ENCODE measurements at regions not wholly inside any gene's neighbourhood (a gene's known extent, or its start where the extent isn't known, plus 50 kb on each side); places are given as distances from the start of the nearest gene placed in this dataset.

DNA sequence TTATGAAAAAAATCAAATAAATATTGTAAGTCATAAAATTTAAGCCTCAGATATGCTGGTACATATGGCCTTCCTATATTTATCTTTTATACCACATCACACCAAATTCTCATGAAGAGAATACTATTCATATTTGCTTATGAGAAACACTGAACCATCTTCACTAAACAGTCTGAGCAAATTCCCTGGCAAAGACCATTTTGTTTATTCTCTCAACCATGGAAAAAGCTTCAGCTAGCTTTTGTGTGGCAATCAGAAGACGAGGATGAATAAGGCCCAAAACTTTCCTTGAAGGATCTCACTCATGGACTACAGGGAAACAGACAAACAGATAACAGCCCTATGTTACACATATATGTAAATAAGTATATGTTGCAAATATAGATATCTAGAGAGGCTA is 252.1 kb downstream of the TMX3 start:
- no peak for DNase-seq

- no peak for DNase-seq
These were observed 252.8 kb downstream of the TMX3 start for GRCh38 chr18:68462148-68462547.

GRCh38 chr18:68461481-68462018 is 253.4 kb downstream of the TMX3 start:
- no peak for DNase-seq

- DNase-seq: no peak
These were observed 254.9 kb downstream of the TMX3 start for GRCh38 chr18:68459968-68460367.

DNA sequence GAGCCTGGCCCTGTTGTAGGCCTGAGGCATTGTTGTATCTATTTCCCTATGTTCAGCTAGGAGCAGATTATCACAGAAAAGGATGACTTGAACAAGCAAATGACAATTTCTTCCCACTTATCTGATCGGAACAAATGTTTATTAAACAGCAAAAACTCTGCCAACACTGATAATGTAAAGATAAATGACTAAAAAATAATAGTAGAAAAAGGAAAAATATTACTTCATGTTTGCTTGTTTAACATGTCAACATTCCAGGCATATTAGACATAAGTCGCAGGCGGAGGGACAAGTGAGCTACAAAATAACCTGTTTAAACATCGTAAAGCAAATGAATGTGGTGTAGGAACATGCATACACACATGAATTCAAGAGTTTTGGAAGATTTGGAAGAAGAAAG is 257.9 kb downstream of the TMX3 start:
- no peak for DNase-seq

- no peak for DNase-seq
These were observed 259.7 kb downstream of the TMX3 start for GRCh38 chr18:68455229-68455603.

DNA sequence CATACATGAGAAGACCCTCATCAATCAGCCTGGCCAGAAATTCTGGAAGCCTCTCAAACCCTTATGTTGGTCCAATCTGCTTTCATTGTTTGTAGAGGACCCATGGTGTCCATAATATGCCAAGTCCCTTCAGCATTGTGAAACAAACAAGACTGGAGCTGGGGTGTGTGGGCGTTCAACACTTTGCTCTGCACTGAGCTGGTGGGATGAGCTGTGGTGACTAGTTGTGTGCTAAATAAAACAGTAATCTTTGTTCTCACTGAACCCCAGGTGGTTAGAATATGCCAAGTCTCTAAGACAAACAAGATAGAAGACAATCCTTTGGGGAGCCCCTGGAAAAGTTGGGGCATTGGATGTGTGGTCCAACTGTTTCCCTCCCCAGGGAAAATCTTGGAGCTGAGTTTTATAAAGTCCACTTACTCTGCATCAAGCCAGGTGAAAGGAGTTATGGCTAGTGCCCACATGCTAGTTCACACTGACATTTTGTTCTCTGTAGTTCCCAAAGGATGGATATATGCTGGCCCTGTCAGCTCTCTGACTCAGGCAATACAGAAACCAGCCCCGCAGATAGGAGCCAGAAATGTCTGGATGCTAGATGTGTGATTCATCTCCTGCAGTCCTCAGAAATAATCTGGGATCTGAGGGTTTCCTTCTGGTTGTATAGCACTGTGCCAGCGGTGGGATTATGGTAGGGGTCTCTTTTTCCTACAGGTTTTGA is 260.2 kb downstream of the TMX3 start:
- no peak for DNase-seq

DNA sequence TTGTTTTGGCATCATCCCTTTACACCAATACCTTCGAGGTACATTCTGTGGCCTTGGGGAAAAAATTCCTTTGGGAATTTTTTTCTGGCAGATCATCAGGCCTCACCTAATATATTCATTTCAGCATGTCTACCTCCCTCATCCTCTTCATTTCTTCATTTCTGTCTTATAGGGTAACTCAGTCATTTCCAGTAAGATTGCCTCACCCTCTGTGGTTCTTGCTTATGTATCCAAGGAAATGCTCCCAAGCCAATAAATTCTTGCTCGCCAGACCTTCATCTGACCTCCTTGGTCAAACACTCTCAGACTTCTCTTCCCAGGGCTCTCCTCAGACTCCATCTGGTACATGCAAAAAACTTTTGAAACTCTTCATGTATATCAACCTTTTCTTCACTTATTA is 265.6 kb downstream of the TMX3 start:
- DNase-seq: no peak

GRCh38 chr18:68448736-68449135 is 266.2 kb downstream of the TMX3 start:
- peak; percentile 24 for DNase-seq

- no peak for DNase-seq
These were observed 267.6 kb downstream of the TMX3 start for GRCh38 chr18:68447286-68447685.

DNA sequence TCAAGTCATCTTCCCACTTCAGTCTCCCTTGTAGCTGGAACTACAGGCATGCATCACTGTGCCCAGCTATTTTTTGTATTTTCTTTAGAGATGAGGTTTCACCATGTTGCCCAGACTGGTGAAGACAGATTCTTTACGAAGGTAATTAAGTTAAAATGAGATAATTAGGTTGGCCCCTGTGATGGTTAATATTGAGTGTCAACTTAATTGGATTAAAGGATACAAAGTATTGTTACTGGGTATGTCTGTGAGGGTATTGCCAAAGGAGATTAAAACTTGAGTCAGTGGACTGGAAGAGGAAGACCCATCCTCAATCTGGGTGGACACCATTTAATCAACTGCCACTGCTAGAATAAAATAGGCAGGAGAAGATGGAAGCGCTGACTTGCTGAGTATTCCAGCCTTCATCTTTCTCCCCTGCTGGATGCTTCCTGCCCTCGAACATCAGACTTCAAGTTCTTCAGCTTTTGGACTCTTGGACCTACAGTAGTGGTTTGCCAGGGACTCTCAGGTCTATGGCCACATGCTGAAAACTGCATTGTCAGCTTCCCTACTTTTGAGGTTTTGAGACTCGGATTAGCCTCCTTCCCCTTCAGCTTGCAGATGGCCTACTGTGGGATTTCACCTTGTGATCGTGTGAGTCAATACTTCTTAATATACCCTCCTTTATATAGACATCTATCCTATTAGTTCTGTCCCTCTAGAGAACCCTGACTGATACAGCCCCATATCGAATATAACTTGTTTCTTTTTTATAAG is 269.1 kb downstream of the TMX3 start:
- no peak for DNase-seq

DNA sequence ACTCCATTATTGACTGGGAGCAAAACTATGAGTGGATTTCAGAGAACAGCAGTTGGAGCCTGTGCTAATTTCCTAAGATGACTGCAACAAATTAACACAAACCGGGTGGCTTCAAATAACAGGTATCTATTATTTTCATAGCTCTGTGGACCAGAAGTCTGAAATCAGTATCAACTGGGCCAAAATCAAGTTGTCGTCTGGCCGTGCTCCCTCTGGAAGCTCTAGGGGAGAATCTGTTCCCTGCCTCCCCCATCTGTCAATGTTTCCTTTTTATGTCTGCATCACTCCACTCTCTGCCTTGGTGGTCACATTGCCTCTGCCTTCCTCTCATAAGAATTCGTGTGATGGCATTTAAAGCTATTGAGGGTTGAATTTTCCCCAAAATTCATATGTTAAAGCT is 269.8 kb downstream of the TMX3 start:
- no peak for DNase-seq

DNA sequence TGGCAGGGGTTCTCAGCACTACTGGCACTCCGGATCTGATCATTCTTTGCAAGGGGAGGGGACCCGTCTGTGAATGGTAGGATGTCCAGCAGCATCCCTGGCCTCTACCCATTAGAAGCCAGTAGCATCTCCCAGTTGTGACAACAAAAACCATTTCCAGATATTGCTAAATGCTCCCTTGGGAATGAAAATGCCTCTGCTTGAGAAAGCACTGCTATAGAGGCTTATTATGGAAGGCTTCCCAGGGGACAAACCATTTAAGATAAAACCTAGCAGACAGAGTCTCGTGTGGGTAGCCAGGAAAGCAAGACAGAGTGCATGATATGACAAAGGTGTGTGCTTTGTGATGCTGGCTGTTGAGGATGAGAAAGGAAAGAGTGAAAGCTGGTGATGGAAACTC is 273.7 kb downstream of the TMX3 start:
- no peak for DNase-seq

GRCh38 chr18:68440433-68440832 is 274.5 kb downstream of the TMX3 start:
- DNase-seq: no peak

DNA sequence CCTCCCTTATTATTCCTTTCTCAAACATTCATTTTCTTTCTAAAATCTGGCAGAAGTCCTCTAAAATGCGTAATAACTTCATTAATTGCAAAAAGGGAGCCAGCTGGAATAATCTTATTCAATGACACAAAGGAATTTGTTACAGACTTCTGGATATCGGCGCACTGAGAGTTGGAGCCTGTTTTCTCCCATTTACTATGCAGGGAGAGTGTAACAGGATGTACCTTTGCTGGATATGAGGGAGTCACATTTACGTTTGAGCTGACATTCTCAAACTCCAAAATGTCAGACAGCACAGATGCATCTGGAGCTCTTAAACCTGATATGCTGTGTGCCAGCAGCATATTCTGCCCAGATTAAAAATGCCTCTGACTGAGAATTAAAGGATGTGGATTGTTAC is 275.3 kb downstream of the TMX3 start:
- DNase-seq: no peak

- DNase-seq: no peak
These were observed 275.9 kb downstream of the TMX3 start for GRCh38 chr18:68438983-68439382.

DNA sequence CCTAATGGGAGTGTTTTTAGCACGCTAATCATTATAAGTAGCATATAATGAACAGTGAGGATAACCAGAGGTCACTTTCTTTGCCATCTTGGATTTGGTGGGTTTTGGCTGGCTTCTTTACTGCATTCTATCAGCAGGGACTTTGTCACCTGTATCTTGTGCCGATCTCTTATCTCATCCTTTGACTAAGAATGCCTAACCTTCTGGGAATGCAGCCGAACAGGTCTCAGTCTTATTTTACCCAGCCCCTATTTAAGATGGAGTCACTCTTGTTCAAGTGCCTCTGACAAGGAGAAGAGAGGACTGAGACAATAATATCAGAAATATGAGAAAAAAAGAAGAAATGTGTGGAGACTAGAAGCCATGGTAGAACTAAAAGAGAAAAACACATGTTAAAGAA is 276.4 kb downstream of the TMX3 start:
- no peak for DNase-seq

DNA sequence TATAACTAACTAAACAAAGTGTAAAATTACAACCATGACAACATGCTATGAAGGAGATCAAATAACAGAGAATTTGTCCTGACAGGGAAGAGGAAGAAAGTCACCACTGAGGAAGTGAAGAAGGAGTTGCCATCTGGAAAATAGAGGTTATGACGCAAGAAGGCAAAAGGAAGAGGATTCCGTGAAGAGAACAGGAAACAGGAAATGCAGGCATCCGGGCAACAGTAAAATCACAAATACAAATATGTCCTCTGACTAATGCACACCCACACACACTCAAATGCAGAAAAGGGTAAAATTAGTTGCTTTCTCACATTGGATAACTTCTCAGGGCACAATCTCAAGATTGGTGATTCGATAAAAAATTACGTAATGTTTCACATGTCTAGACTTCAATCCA is 278.4 kb downstream of the TMX3 start:
- peak; percentile 39 for DNase-seq

GRCh38 chr18:68435581-68435980 is 279.3 kb downstream of the TMX3 start:
- no peak for DNase-seq

- DNase-seq: no peak
These were observed 283.0 kb downstream of the TMX3 start for GRCh38 chr18:68431922-68432198.

- DNase-seq: no peak
These were observed 283.6 kb downstream of the TMX3 start for GRCh38 chr18:68431111-68431921.

- DNase-seq: no peak
These were observed 285.1 kb downstream of the TMX3 start for GRCh38 chr18:68429841-68430240.

GRCh38 chr18:68429111-68429510 is 285.8 kb downstream of the TMX3 start:
- DNase-seq: no peak

- no peak for DNase-seq
These were observed 286.2 kb downstream of the TMX3 start for GRCh38 chr18:68428661-68429060.

All from activated CD4-positive, alpha-beta T cell treated with anti-CD3 and anti-CD28 coated beads, Interleukin-10, Interleukin-2, amounts not matched to agents 100 ng/mL and 50 ng/mL, durations not matched to agents 16 hours and 8 hours (primary cell).